Small intestine (tissue), 7 donors: ENCODE measurements at regions not wholly inside any gene's neighbourhood (a gene's known extent, or its start where the extent isn't known, plus 50 kb on each side); places are given as distances from the start of the nearest gene placed in this dataset.

ENCODE experiments used
- DNase-seq, 2 donors: peaks; one replicate each; pipeline versions ENCODE4 v3.0.0 to v3.0.0-alpha.2; 2013
- FAIRE-seq: peaks from 2 replicates; lab custom pipeline; 2012; peaks lifted over from hg19 to GRCh38; lab: Jason Lieb, UNC
- H3K27ac ChIP-seq, 3 donors: one replicate each; pipeline ENCODE4 v1.5.1; 2013; ENCODE audit warnings: low read length in 2 of 3, mild to moderate bottlenecking in 2 of 3, control low read depth in 1 of 3, inconsistent platforms in 1 of 3, low read depth in 1 of 3, moderate library complexity in 1 of 3
- H3K27me3 ChIP-seq, 3 donors: one replicate each; pipeline ENCODE4 v1.6.1; 2013; ENCODE audit warnings: low read length in 3 of 3, inconsistent platforms in 1 of 3; ENCODE audit not compliant: control insufficient read depth in 3 of 3, insufficient read depth in 3 of 3
- H3K36me3 ChIP-seq, 3 donors: one replicate each; pipeline ENCODE4 v1.6.1; 2013; ENCODE audit warnings: low read length in 3 of 3, inconsistent platforms in 1 of 3, low read depth in 1 of 3, mild to moderate bottlenecking in 1 of 3, moderate library complexity in 1 of 3; ENCODE audit not compliant: control insufficient read depth in 3 of 3, insufficient read depth in 2 of 3
- H3K4me1 ChIP-seq, 3 donors: one replicate each; pipeline ENCODE4 v1.6.1; 2013; ENCODE audit warnings: low read length in 2 of 3, inconsistent platforms in 1 of 3, low read depth in 1 of 3, mild to moderate bottlenecking in 1 of 3, moderate library complexity in 1 of 3; ENCODE audit not compliant: control insufficient read depth in 3 of 3, insufficient read depth in 2 of 3
- H3K4me3 ChIP-seq, 3 donors: one replicate each; pipeline ENCODE4 v1.5.1; 2013; ENCODE audit warnings: low read length in 3 of 3, control low read depth in 1 of 3, inconsistent platforms in 1 of 3, low read depth in 1 of 3, mild to moderate bottlenecking in 1 of 3, moderate library complexity in 1 of 3
- H3K9me3 ChIP-seq, 2 donors: one replicate each; pipeline ENCODE4 v1.6.1; 2013; ENCODE audit warnings: low read depth in 1 of 2, low read length in 1 of 2; ENCODE audit not compliant: control insufficient read depth in 2 of 2, insufficient read depth in 1 of 2
- WGBS, 3 donors: extraction: QIAGEN DNeasy Blood & Tissue Kit; methylation state at CpG; one replicate each; pipeline ENCODE4 v1.1.7; 2013; 5-methylcytosine and 5-hydroxymethylcytosine counted together
- donor health status: healthy with polysubstance abuse.
- donor health status: control.
- donor health status: control.
- donor health status: Bipolar disorder and iron deficiency.
- donor health status: healthy.

DNA sequence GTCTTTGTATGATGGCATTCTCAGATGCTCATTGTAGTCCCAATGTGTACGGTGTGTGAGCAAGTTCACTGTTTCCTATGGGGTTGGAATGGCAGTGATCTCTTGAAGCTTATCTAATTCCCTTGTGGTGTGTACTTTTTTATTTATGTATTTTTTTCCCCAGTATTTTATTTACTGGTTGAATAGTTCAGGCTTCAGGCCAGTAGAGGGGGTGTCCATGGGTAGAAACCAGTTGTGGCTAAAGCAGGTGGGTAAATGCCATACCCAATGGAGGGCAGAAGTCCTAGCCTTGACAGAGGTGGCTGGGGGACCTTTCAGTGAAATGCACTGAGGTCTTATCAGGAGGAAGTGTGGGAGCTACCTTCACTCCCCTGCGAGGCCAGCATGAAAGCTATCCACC is 351.4 kb upstream of the CWC22 start:
- Histone ChIP-seq H3K4me3 (no peak overlapping the region), H3K27ac (no peak overlapping the region), H3K27me3 (no peaks in the 10 kb centered on the region), H3K4me1 (no peaks in the 10 kb centered on the region), H3K9me3 (no peaks in the 10 kb centered on the region), H3K36me3 (no peaks in the 10 kb centered on the region)
- no peak for FAIRE-seq
- WGBS, 3 donors, result 76 to 80% (median 79%) methylated on average over 2 of the region's 2 CpGs
- no peak for DNase-seq

DNA sequence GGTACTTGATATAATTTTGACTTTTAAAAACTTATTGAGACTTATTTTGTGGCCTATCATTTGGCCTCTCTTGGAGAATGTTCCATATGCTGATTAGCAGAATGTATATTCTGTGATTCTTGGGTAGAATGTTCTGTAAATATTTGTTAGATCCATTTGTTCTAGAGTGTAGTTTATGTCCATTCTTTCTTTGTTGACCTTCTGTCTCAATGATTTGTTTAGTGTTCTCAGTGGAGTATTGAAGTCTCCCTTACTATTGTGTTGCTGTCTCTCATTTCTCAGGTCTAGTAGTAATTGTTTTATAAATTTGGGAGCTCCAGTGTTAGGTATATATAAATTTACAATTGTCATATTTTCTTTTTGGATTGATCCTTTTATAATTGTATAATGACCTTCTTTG is 349.6 kb upstream of the CWC22 start:
- no peak overlapping the region for H3K27ac ChIP-seq
- FAIRE-seq (no peak), DNase-seq (no peak)
- H3K36me3 ChIP-seq, result no peaks in the 10 kb centered on the region
- no peaks in the 10 kb centered on the region for H3K9me3 ChIP-seq
- no peaks in the 10 kb centered on the region for H3K4me1 ChIP-seq
- H3K27me3 ChIP-seq, result no peaks in the 10 kb centered on the region
- H3K4me3 ChIP-seq, result no peak overlapping the region

DNA sequence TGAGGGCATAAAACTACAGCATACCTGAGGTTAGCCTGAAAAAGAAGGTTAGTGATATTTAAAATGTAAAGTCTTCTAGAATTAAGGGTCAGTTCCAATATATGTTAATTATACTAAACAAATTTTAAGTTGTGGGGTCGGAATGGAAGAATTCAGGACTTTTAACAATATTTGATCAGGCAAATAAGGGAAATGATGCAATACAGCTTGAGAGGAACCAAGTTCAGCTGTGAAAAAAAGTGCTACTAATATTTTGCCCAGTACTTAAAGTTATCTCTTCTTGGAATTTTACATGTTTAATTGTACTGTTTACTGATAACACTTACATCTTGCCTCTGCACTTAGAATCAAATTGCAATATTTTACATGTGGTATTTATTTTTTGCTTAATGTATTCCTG is 345.5 kb upstream of the CWC22 start:
- Histone ChIP-seq H3K36me3 (no peaks in the 10 kb centered on the region), H3K4me3 (no peak overlapping the region), H3K27me3 (no peaks in the 10 kb centered on the region), H3K27ac (no peak overlapping the region), H3K9me3 (no peaks in the 10 kb centered on the region), H3K4me1 (no peaks in the 10 kb centered on the region)
- WGBS, 3 donors, result 21 to 42% (median 26%) methylated on average over 1 of the region's 1 CpG
- DNase-seq (no peak), FAIRE-seq (no peak)

DNA sequence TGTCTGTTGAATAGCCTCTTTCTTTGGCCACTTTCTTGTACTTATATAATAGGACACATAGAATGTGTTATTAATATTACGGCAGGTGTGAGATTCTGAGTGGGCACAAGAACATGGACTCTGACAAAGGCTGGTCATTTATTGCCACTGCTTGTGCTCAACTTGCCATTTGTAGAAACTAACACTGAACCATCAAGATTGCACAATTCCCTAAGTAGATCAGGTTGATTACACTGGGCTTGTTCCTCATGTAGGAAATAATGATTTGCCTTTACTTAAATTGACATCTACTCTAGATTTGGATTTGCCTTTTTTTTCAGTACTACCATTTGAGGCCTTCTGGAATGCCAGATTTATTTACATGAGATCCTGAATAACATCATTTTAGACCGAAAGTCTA is 342.7 kb upstream of the CWC22 start:
- FAIRE-seq (no peak), DNase-seq (no peak)
- no peaks in the 10 kb centered on the region for H3K27me3 ChIP-seq
- no peak overlapping the region for H3K4me3 ChIP-seq
- H3K9me3 ChIP-seq, result no peaks in the 10 kb centered on the region
- WGBS, 3 donors, result 91 to 95% (median 92%) methylated on average over 2 of the region's 2 CpGs
- H3K4me1 ChIP-seq, result no peaks in the 10 kb centered on the region
- H3K27ac ChIP-seq, result no peak overlapping the region
- H3K36me3 ChIP-seq, result no peaks in the 10 kb centered on the region

DNA sequence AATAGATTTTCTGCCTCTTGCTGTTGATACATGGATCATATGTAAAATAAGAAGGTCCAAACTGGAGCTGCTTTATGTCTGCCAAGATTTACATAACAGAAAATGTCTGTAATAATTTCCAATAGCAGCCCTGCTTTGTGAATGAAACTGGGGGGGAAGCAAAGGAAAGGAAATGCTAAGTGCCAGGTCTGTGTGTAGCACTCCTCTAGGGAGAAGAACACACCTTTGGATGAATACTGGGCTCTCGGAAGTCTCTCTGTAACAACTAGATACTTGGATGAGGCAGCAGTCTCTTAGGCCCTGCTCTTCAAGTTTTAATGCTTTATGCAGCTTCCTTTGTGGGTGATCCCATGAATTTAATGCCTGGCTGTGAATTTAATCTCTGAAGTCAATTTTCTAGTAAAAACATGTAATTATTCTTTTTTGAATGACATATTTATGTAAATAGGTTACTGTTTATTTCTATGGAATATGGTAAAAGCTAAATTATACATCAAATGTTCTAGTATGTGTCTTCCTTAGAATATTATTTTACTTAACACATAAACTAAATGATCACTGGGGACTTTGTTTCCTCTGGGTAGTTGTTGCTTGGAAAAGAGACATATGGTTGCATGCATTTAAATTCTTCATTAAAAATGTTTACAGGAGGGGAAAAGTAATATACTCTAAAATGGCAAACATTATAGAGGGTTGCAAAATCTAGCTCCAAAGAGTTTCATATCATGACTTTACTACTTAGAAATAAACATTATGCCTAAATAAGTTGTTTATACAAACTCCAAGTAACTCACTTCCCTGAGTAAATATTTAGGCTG is 336.6 kb upstream of the CWC22 start:
- H3K27ac ChIP-seq, result no peak overlapping the region
- DNase-seq (no peak), FAIRE-seq (no peak)
- H3K36me3 ChIP-seq, result no peaks in the 10 kb centered on the region
- no peaks in the 10 kb centered on the region for H3K27me3 ChIP-seq
- no peaks in the 10 kb centered on the region for H3K4me1 ChIP-seq
- H3K4me3 ChIP-seq, result no peak overlapping the region
- peaks cover 0 to 8% of the 10 kb centered on the region in 2 donors for H3K9me3 ChIP-seq
- 69 to 82% (median 72%) methylated on average over 1 of the region's 1 CpG for WGBS, 3 donors

DNA sequence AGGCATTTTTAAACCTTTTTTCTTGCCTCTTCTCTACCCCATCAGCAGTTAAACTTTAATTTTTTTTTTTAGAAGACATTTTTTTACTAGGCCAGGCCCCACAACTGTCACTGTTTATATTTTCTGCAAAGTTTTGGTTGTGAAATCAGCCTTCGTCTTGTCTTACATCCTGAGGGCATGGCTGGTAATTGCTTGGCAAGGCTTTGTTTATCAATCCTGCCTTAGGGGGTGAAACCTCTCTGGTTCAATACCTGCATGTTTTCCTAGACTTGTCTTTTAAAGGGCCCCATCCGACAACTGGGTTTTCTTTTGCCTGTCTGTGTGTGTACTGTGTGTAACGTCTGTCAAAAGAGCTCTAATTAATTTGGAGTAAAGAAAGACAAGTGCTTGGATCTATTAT is 330.0 kb upstream of the CWC22 start:
- FAIRE-seq (no peak), DNase-seq (no peak)
- H3K27me3 ChIP-seq, result no peaks in the 10 kb centered on the region
- no peak overlapping the region for H3K27ac ChIP-seq
- peaks cover 3 to 21% of the 10 kb centered on the region in 2 donors for H3K9me3 ChIP-seq
- 74 to 88% (median 86%) methylated on average over 3 of the region's 3 CpGs for WGBS, 3 donors
- H3K4me1 ChIP-seq, result no peaks in the 10 kb centered on the region
- H3K36me3 ChIP-seq, result no peaks in the 10 kb centered on the region
- no peak overlapping the region for H3K4me3 ChIP-seq

DNA sequence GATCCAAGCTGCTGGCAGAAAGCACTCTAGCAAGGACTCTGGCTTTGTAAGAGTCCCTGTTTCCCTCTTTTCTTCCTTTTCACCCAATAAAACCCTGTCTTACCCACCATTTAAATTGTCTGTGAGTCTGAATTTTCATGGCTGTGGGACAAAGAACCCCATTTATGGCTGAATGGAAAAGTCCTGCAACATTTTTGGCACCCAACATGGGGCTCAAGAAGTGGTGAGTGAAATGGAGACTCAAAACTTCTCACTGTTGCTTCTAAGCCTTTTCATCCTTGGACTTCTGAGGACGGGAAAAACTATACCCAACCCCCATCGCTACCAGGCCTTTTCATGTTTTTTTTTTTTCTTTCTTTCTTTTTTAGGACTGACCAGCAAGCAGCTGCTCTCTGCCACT is 329.5 kb upstream of the CWC22 start:
- Histone ChIP-seq H3K27ac (no peak overlapping the region), H3K9me3 (peaks cover 3 to 21% of the 10 kb centered on the region in 2 donors), H3K27me3 (no peaks in the 10 kb centered on the region), H3K4me1 (no peaks in the 10 kb centered on the region), H3K36me3 (no peaks in the 10 kb centered on the region), H3K4me3 (no peak overlapping the region)
- 80 to 90% (median 86%) methylated on average over 2 of the region's 2 CpGs for WGBS, 3 donors
- FAIRE-seq (no peak), DNase-seq (no peak)

DNA sequence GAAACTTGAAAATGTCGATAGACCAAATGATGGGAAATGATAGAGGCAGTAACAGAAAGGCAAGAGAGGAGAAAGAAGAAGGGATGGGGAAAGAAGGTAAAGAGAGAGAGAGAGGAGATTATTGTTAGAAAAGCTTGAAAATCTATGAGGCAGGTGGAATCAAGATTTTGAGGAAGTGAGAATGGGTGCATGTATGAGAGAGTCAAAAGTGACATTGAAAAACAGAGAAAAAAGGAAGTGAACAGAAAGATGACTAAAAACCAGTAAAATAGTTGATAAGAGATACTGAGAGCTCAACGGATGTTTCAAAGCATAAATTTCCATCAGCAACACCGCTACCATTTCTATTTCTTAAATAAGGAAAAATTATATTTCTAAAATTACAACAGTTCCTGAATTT is 327.4 kb upstream of the CWC22 start:
- no peak overlapping the region for H3K4me3 ChIP-seq
- no peaks in the 10 kb centered on the region for H3K36me3 ChIP-seq
- H3K27me3 ChIP-seq, result no peaks in the 10 kb centered on the region
- peaks cover 3 to 14% of the 10 kb centered on the region in 2 donors for H3K9me3 ChIP-seq
- no peak overlapping the region for H3K27ac ChIP-seq
- WGBS, 3 donors, result 82 to 87% (median 86%) methylated on average over 3 of the region's 3 CpGs
- H3K4me1 ChIP-seq, result no peaks in the 10 kb centered on the region
- FAIRE-seq (no peak), DNase-seq (no peak)
